K562 (cell line): ENCODE measurements at regions not wholly inside any gene's neighbourhood (a gene's known extent, or its start where the extent isn't known, plus 50 kb on each side); places are given as distances from the start of the nearest gene placed in this dataset.

Experiments used
- ATAC-seq: fragments of 200-7000 bp; cut with Tn5 transposase; 3 replicates; pipeline ENCODE4 v1.9.1; 2020; ENCODE audit warnings: moderate library complexity
- BruUV-seq: library from RNA; stranded (reverse); fragments of 400-500 nt; replicated peaks from 2 replicates; lab custom pipeline; 2021; lab: Mats Ljungman, UMichigan
- CTCF ChIA-PET: fragments of 300-600 bp; formaldehyde crosslinking; extraction: SDS; loops from one replicate; lab custom pipeline; 2021; ENCODE audit warnings: low intra/inter-chr PET ratio; lab: Yijun Ruan, JAX
- POLR2A ChIA-PET: fragments of 300-600, 350-650 bp; sonication (Branson Sonifier 250); formaldehyde crosslinking; extraction: SDS; loops from one replicate; lab custom pipeline; 2021; ENCODE audit warnings: antibody characterized with exemption, inconsistent platforms; lab: Yijun Ruan, JAX
- DNase-seq, 4 experiments: peaks; one replicate each; pipeline versions ENCODE4 v3.0.0 to v3.0.0-alpha.2; 2011 to 2018; ENCODE audit warnings: low spot score in 3 of 4, mixed read lengths in 3 of 4; ENCODE audit errors: extremely low read depth in 1 of 4
- FAIRE-seq: peaks from 2 replicates; lab custom pipeline; 2011; peaks lifted over from hg19 to GRCh38; lab: Jason Lieb, UNC
- H2AFZ ChIP-seq: 2 replicates; pipeline ENCODE4 v1.6.0; 2011; ENCODE audit warnings: low read depth, low read length, control low read depth, inconsistent platforms
- H3K27ac ChIP-seq: fragments of 200-600 bp; 3 replicates; pipeline ENCODE4 v1.8.0; 2011; ENCODE audit warnings: low read depth, mild to moderate bottlenecking, control low read depth, inconsistent platforms, low read length, moderate library complexity, mixed read lengths; ENCODE audit errors: extremely low read depth
- H3K27me3 ChIP-seq, 2 experiments: fragments of 300-600 bp in 1 of 2; 2 replicates in 1 of 2; 3 replicates in 1 of 2; pipeline versions ENCODE4 v1.6.0 to v1.8.0; 2011; ENCODE audit warnings: inconsistent platforms in 2 of 2, low read length in 2 of 2, mild to moderate bottlenecking in 1 of 2, mixed read lengths in 1 of 2, moderate library complexity in 1 of 2; ENCODE audit not compliant: control insufficient read depth in 2 of 2, insufficient read depth in 2 of 2
- H3K36me3 ChIP-seq: fragments of 300-600 bp; 3 replicates; pipeline ENCODE4 v1.8.0; 2011; ENCODE audit warnings: mild to moderate bottlenecking, low read length, inconsistent platforms; ENCODE audit not compliant: control insufficient read depth, insufficient read depth
- H3K4me1 ChIP-seq, 2 experiments: fragments of 200-600 bp in 1 of 2; replicated peaks in 1 of 2; 2 replicates in 1 of 2; 3 replicates in 1 of 2; pipeline versions ENCODE4 v1.5.1 to v1.8.0; 2011; ENCODE audit warnings: inconsistent platforms in 2 of 2, low read length in 2 of 2, mild to moderate bottlenecking in 1 of 2, mixed read lengths in 1 of 2, moderate library complexity in 1 of 2; ENCODE audit not compliant: control insufficient read depth in 2 of 2, insufficient read depth in 2 of 2
- H3K4me2 ChIP-seq: 2 replicates; pipeline ENCODE4 v1.6.1; 2011; ENCODE audit warnings: low read length, control low read depth, inconsistent platforms, mixed read lengths; ENCODE audit not compliant: insufficient read depth
- H3K4me3 ChIP-seq: fragments of 200-600 bp; sonication (generic), shearing (Covaris generic); 2 replicates; pipeline ENCODE4 v1.5.1; 2016; ENCODE audit warnings: control low read depth, inconsistent platforms
- H3K79me2 ChIP-seq: fragments of 200-600 bp; 3 replicates; pipeline ENCODE4 v1.8.0; 2011; ENCODE audit warnings: low read length, inconsistent platforms; ENCODE audit not compliant: control insufficient read depth, insufficient read depth
- H3K9ac ChIP-seq, 2 experiments: 2 replicates each; pipeline versions ENCODE4 v1.6.0 to v1.6.1; 2011; ENCODE audit warnings: low read depth in 2 of 2, low read length in 2 of 2, control low read depth in 1 of 2, inconsistent platforms in 1 of 2, mild to moderate bottlenecking in 1 of 2, mixed read lengths in 1 of 2; ENCODE audit not compliant: insufficient read depth in 1 of 2
- H3K9me1 ChIP-seq: one replicate; pipeline ENCODE4 v1.6.0; 2011; ENCODE audit warnings: inconsistent platforms, mild to moderate bottlenecking, low read length, moderate library complexity; ENCODE audit not compliant: control insufficient read depth, insufficient read depth
- H3K9me3 ChIP-seq: replicated peaks from 2 replicates; pipeline ENCODE4 v1.5.1; 2011; ENCODE audit warnings: low read depth, low read length, inconsistent platforms; ENCODE audit not compliant: control insufficient read depth, insufficient read depth
- H4K20me1 ChIP-seq: replicated peaks from 2 replicates; pipeline ENCODE4 v1.6.1; 2011; ENCODE audit warnings: low read length, inconsistent platforms, mixed read lengths; ENCODE audit not compliant: control insufficient read depth, insufficient read depth
- CEBPB ChIP-seq: fragments of 450-650 bp; IDR thresholded peaks from 2 replicates; pipeline ENCODE4 v1.6.1; 2016; ENCODE audit warnings: missing genetic modification characterization, missing compliant biosample characterization
- CEBPG ChIP-seq, 3 experiments: fragments of 200-800 bp in 1 of 3; sonication (Bioruptor generic) in 1 of 3; sonication (generic) in 1 of 3; formaldehyde crosslinking in 1 of 3; IDR thresholded peaks in 2 of 3; conservative IDR thresholded peaks in 1 of 3; 2 replicates each; pipeline versions ENCODE4 v1.6.1 to v1.8.0; 2016 to 2022; ENCODE audit warnings: missing compliant biosample characterization in 2 of 3, missing genetic modification characterization in 2 of 3, mild to moderate bottlenecking in 1 of 3, missing genetic modification reagents in 1 of 3
- EGR1 ChIP-seq: fragments of 450-650 bp; conservative IDR thresholded peaks from 2 replicates; pipeline ENCODE4 v1.6.1; 2017; ENCODE audit warnings: mild to moderate bottlenecking
- GABPB2 ChIP-seq: fragments of 250-450 bp; sonication (Bioruptor Pico); conservative IDR thresholded peaks from 2 replicates; pipeline ENCODE4 v1.5.1; 2021; ENCODE audit warnings: mild to moderate bottlenecking
- HNRNPLL ChIP-seq: fragments of 200-400 bp; formaldehyde crosslinking; IDR thresholded peaks from 2 replicates; pipeline ENCODE4 v1.6.1; 2017; ENCODE audit warnings: low read length, low read depth, mild to moderate bottlenecking; ENCODE audit not compliant: poor library complexity, severe bottlenecking
- KLF1 ChIP-seq: fragments of 450-650 bp; IDR thresholded peaks from 2 replicates; pipeline ENCODE4 v1.6.1; 2016; ENCODE audit warnings: missing genetic modification characterization, missing compliant biosample characterization
- LEF1 ChIP-seq: fragments of 450-650 bp; IDR thresholded peaks from 2 replicates; pipeline ENCODE4 v1.6.1; 2016; ENCODE audit warnings: mild to moderate bottlenecking
- NCOA4 ChIP-seq: fragments of 450-650 bp; IDR thresholded peaks from 2 replicates; pipeline ENCODE4 v1.6.1; 2018; ENCODE audit warnings: mild to moderate bottlenecking; ENCODE audit not compliant: partially characterized antibody
- NCOR1 ChIP-seq: fragments of 450-650 bp; IDR thresholded peaks from 2 replicates; pipeline ENCODE4 v1.6.1; 2016; ENCODE audit warnings: mild to moderate bottlenecking, moderate library complexity
- RBM17 ChIP-seq: fragments of 200-400 bp; formaldehyde crosslinking; IDR thresholded peaks from 2 replicates; pipeline ENCODE4 v1.6.1; 2017; ENCODE audit warnings: low read depth, mild to moderate bottlenecking, low read length, borderline replicate concordance
- RCOR1 ChIP-seq, 2 experiments: IDR thresholded peaks; 2 replicates each; pipeline ENCODE4 v1.6.1; 2012; ENCODE audit warnings: low read depth in 2 of 2, low read length in 2 of 2, borderline replicate concordance in 1 of 2, improper control_type of control experiment in 1 of 2
- SREBF1 ChIP-seq: fragments of 150-350 bp; IDR thresholded peaks from 2 replicates; pipeline ENCODE4 v1.6.1; 2014; ENCODE audit warnings: antibody characterized with exemption, low read depth, low read length, borderline replicate concordance
- UBTF ChIP-seq, 2 experiments: IDR thresholded peaks; 2 replicates each; pipeline ENCODE4 v1.6.1; 2012; ENCODE audit warnings: improper control_type of control experiment in 2 of 2, low read depth in 2 of 2, low read length in 2 of 2, borderline replicate concordance in 1 of 2
- ZNF277 ChIP-seq: fragments of 250-450 bp; sonication (Bioruptor Pico); IDR thresholded peaks from 2 replicates; pipeline ENCODE4 v1.8.0; 2022; ENCODE audit warnings: inconsistent platforms, mild to moderate bottlenecking, moderate library complexity, borderline replicate concordance
- ZNF316 ChIP-seq: fragments of 450-650 bp; IDR thresholded peaks from 2 replicates; pipeline ENCODE4 v1.6.1; 2016
- ZNF584 ChIP-seq: fragments of 200-800 bp; sonication (Bioruptor generic); IDR thresholded peaks from 2 replicates; pipeline ENCODE4 v1.6.1; 2016; ENCODE audit warnings: low read depth, mild to moderate bottlenecking, missing genetic modification characterization, missing compliant biosample characterization
- ZNF696 ChIP-seq: fragments of 250-450 bp; sonication (Bioruptor Pico); conservative IDR thresholded peaks from 2 replicates; pipeline ENCODE4 v1.4.0; 2020; ENCODE audit warnings: mild to moderate bottlenecking, moderate library complexity
- in situ Hi-C: fragments of 300-500 bp; cut with MboI; formaldehyde crosslinking; loops from 4 replicates; pipeline ENCODE4 v1.15.0; 2018; ENCODE audit warnings: inconsistent platforms, mixed read lengths
- intact Hi-C: fragments of 100-400 bp; cut with micrococcal nuclease; formaldehyde crosslinking; loops from 2 replicates; pipeline ENCODE4 v1.14.2; 2022

GRCh38 chr3:34174740-34175139, 376.3 kb downstream of the PDCD6IP start:
- H3K4me1 ChIP-seq: no peaks in the 10 kb centered on the region
- H3K27me3 ChIP-seq: no peaks in the 10 kb centered on the region
- ATAC-seq (no peak; the same call in 2 of the 3 replicates), FAIRE-seq (no peak), DNase-seq (no peak)
- intact Hi-C loops: no loop called here
- no peaks in the 10 kb centered on the region for H3K9me3 ChIP-seq
- BruUV-seq: no TSS peak
- H3K36me3 ChIP-seq: no peaks in the 10 kb centered on the region
- no peak overlapping the region for H3K4me2 ChIP-seq
- no peak overlapping the region for H3K27ac ChIP-seq
- ChIA-PET CTCF (no interaction called here), POLR2A (interaction anchor here (1.3 kb wide), 1 partner anchor 22 kb away, joined by 3 read pairs; no protein-coding TSS in a partner anchor)
- in situ Hi-C loops: loop anchor here (5.0 kb wide), 1 partner anchor 37 kb away; no protein-coding TSS in a partner anchor
- no peak for TF ChIP-seq GABPB2
- no peak for TF ChIP-seq HNRNPLL
- no peak for TF ChIP-seq SREBF1
- no peak for TF ChIP-seq ZNF277 (CRISPR knock-in tag)
- TF ChIP-seq LEF1: no peak
- TF ChIP-seq ZNF316: no peak
- TF ChIP-seq RCOR1 (IDR thresholded peaks at IDR 0.05; ENCODE audit: borderline replicate concordance in 1 of 2, low read depth in 2 of 2, low read length in 2 of 2): no peak
- no peak for TF ChIP-seq ZNF584 (CRISPR knock-in tag)
- TF ChIP-seq RBM17: no peak
- no peak for TF ChIP-seq CEBPB (tag)
- TF ChIP-seq KLF1 (tag): no peak
- no peak for TF ChIP-seq NCOR1
- TF ChIP-seq EGR1: no peak
- TF ChIP-seq CEBPG (CRISPR knock-in tag; IDR thresholded peaks at IDR 0.05): no peak
- no peak for TF ChIP-seq CEBPG (tag; conservative IDR thresholded peaks at IDR 0.05 in 1 of 2, IDR thresholded peaks at IDR 0.05 in 1 of 2)
- no peak for TF ChIP-seq ZNF696 (CRISPR knock-in tag)
- TF ChIP-seq UBTF (IDR thresholded peaks at IDR 0.05; ENCODE audit: borderline replicate concordance in 1 of 2, low read depth in 2 of 2, low read length in 2 of 2): no peak
- no peak for TF ChIP-seq NCOA4
- no peaks in the 10 kb centered on the region for H3K9me1 ChIP-seq
- no peak overlapping the region for H3K4me3 ChIP-seq
- no peaks in the 10 kb centered on the region for H3K79me2 ChIP-seq
- no peak overlapping the region for H3K9ac ChIP-seq
- no peak overlapping the region for H2AFZ ChIP-seq
- H4K20me1 ChIP-seq: no peaks in the 10 kb centered on the region
